Aorta (tissue), 5 donors: ENCODE measurements at regions not wholly inside any gene's neighbourhood (a gene's known extent, or its start where the extent isn't known, plus 50 kb on each side); places are given as distances from the start of the nearest gene placed in this dataset.

ENCODE experiments used
- ATAC-seq: fragments of 200-7000 bp; cut with Tn5 transposase; one replicate; pipeline ENCODE4 v1.9.1; 2022; ENCODE audit warnings: moderate library complexity; ENCODE audit not compliant: low FRiP score
- DNase-seq, 2 donors: peaks; one replicate each; pipeline ENCODE4 v3.0.0-alpha.2; 2020
- H3K27ac ChIP-seq, 2 donors: one replicate each; pipeline ENCODE4 v1.5.1; 2013; ENCODE audit warnings: low read length in 2 of 2, mild to moderate bottlenecking in 2 of 2, moderate library complexity in 2 of 2, control low read depth in 1 of 2, inconsistent platforms in 1 of 2, low read depth in 1 of 2
- H3K27me3 ChIP-seq, 2 donors: one replicate each; pipeline ENCODE4 v1.6.1; 2013; ENCODE audit warnings: control low read depth in 1 of 2, low read length in 1 of 2, mild to moderate bottlenecking in 1 of 2, moderate library complexity in 1 of 2; ENCODE audit not compliant: insufficient read depth in 2 of 2, control insufficient read depth in 1 of 2
- H3K36me3 ChIP-seq, 2 donors: one replicate each; pipeline ENCODE4 v1.6.1; 2013; ENCODE audit warnings: control low read depth in 1 of 2, low read length in 1 of 2, mild to moderate bottlenecking in 1 of 2; ENCODE audit not compliant: insufficient read depth in 2 of 2, control insufficient read depth in 1 of 2
- H3K4me1 ChIP-seq, 2 donors: one replicate each; pipeline ENCODE4 v1.6.1; 2013; ENCODE audit warnings: low read length in 2 of 2, control low read depth in 1 of 2, mild to moderate bottlenecking in 1 of 2, moderate library complexity in 1 of 2; ENCODE audit not compliant: insufficient read depth in 2 of 2, control insufficient read depth in 1 of 2
- H3K4me3 ChIP-seq, 2 donors: one replicate each; pipeline ENCODE4 v1.5.1; 2013; ENCODE audit warnings: low read length in 2 of 2, control low read depth in 1 of 2, mild to moderate bottlenecking in 1 of 2
- H3K9me3 ChIP-seq: one replicate; pipeline ENCODE4 v1.6.1; 2013; ENCODE audit warnings: mild to moderate bottlenecking, low read length; ENCODE audit not compliant: control insufficient read depth
- WGBS, 2 donors: extraction: QIAGEN DNeasy Blood & Tissue Kit; methylation state at CpG; one replicate each; pipeline ENCODE4 v1.1.7; 2013; 5-methylcytosine and 5-hydroxymethylcytosine counted together
- intact Hi-C, 2 donors: fragments of 100-400 bp; cut with DNase I; formaldehyde crosslinking; loops; one replicate each; pipeline versions ENCODE4 v1.14.2 to v1.15.0; 2022
- donor health status: healthy with polysubstance abuse.
- donor health status: Bipolar disorder and iron deficiency.
- donor health status: DM: no; HTN: no; CAD: no.
- donor health status: DM: no; HTN: no; CAD: no.
- donor health status: DM: yes; HTN: yes; CAD: no.

DNA sequence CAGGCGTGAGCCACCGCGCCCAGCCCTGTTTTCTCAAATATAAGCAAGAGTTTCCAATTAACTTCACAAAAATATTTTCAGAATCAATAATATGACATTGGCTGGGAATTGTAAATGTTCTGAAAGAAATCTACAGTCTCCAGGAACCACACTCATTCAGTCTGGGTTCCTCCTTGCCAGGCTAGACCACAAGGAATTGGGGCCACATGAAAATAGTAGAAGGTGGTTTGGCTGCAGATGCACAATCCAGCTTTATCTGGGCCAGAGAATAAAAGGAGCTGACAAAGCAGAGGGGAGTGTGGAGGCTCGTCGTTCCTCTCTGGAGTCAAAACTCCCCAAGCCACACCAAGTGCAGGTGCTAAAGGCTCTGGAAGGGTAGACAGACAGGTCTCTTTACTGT is 92.0 kb upstream of the OSMR start:
- 73 to 87% methylated on average over 5 of the region's 5 CpGs for WGBS, 2 donors
- H3K4me3 ChIP-seq, result no peak overlapping the region
- H3K4me1 ChIP-seq, result no peaks in the 10 kb centered on the region
- intact Hi-C loops, result no loop called here
- H3K27me3 ChIP-seq, result no peaks in the 10 kb centered on the region
- DNase-seq, result no peak
- no peak overlapping the region for H3K27ac ChIP-seq
- H3K36me3 ChIP-seq, result no peaks in the 10 kb centered on the region
- no peak for ATAC-seq
- H3K9me3 ChIP-seq, result no peaks in the 10 kb centered on the region

- WGBS, 2 donors, result 70 to 74% methylated on average over 2 of the region's 2 CpGs
- no peaks in the 10 kb centered on the region for H3K36me3 ChIP-seq
- no peak overlapping the region for H3K4me3 ChIP-seq
- no peaks in the 10 kb centered on the region for H3K27me3 ChIP-seq
- no peaks in the 10 kb centered on the region for H3K9me3 ChIP-seq
- DNase-seq (no peak), ATAC-seq (no peak)
- intact Hi-C loops, result no loop called here
- no peaks in the 10 kb centered on the region for H3K4me1 ChIP-seq
- H3K27ac ChIP-seq, result no peak overlapping the region
Measured at GRCh38 chr5:38755181-38755580, 90.6 kb upstream of the OSMR start.

GRCh38 chr5:38756068-38756467 is 89.7 kb upstream of the OSMR start:
- DNase-seq (no peak), ATAC-seq (no peak)
- Histone ChIP-seq H3K4me1 (no peaks in the 10 kb centered on the region), H3K9me3 (no peaks in the 10 kb centered on the region), H3K27me3 (no peaks in the 10 kb centered on the region), H3K4me3 (no peak overlapping the region), H3K27ac (no peak overlapping the region), H3K36me3 (no peaks in the 10 kb centered on the region)
- intact Hi-C loops, result no loop called here
- WGBS, 2 donors, result 82 to 98% methylated on average over 3 of the region's 3 CpGs

DNA sequence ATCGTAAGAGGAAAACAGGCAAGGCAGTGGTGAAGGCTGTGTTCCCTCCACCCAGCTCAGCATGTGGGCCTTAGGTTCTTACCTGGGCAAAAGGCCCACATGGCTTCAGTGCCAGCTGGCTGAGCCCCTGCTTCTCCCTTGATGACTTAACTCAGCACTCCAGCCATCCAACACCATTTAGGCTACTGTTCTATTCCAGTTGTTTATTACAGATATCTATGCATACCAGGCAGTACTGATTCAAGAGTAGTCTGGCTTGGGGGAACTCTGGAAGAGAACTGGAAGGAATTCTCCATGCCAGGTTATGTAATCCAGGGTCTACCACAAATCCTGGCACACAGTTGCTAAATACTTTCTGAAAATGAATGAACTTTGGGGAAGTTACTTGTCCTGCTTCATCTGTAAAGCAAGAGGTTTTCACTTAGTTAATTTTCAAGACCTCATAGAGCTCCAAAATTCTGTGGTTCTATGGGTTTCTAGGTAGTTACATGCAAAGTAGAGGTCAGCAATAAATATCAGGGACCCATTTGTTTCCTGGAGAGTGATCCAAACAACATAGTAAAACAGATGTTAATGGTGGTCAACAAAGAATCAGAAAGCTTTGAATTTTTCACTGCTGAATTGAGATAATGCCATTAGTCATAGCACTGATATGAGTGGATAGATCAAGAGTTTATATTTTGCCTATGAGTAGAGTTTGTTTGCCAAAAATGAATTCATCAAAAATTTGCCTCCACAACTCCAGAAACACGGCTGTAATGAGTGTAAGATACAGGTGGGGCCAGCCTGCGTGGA is 88.2 kb upstream of the OSMR start:
- no peaks in the 10 kb centered on the region for H3K36me3 ChIP-seq
- H3K27ac ChIP-seq, result no peak overlapping the region
- no peaks in the 10 kb centered on the region for H3K27me3 ChIP-seq
- no peak overlapping the region for H3K4me3 ChIP-seq
- H3K9me3 ChIP-seq, result no peaks in the 10 kb centered on the region
- no peak for ATAC-seq
- no peaks in the 10 kb centered on the region for H3K4me1 ChIP-seq
- 73 to 74% methylated on average over 3 of the region's 3 CpGs for WGBS, 2 donors
- no peak for DNase-seq
- intact Hi-C loops, result no loop called here

DNA sequence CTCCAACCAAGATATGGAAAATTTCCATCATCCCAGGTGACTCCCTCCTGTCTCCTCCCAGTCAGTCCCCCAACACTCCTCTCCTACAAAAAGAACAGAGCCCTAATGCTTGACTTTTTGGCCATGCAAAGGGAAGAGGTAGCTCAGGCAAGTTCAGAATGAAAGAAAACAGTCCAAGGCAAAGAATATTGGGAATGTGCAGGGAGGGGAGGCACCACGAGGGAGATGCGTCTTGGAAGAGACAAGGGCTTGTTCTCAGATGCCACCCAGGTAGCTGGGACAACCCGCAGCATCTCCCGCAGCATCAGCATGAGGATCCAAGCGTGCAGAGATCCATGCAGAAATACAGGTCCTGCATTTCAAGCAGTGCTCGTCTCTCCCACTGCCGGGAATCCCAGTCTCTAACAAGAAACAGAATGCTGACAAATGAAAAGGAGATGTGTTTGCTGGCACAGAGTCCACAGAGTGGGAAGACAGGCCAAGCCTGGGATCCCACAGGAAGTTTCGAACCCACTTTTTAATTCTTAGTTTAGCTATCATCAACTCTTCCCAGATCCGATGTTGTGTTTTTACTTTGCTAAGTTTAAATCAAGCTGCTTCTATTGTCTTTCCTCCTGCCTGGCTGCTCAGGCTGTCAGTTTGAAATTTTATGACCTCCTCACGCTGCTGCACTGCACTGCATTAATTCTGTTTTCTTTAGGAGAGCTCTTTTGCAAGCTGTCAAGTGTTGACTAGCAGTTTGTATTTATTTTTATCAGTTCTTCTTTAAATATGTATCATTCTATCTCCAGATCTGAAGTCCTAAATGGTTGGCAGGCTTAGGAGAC is 86.8 kb upstream of the OSMR start:
- WGBS, 2 donors, result 47 to 53% methylated on average over 10 of the region's 10 CpGs
- no peak for DNase-seq
- ATAC-seq, result no peak
- no peaks in the 10 kb centered on the region for H3K36me3 ChIP-seq
- intact Hi-C loops, result no loop called here
- H3K27ac ChIP-seq, result no peak overlapping the region
- no peaks in the 10 kb centered on the region for H3K9me3 ChIP-seq
- H3K4me1 ChIP-seq, result no peaks in the 10 kb centered on the region
- H3K4me3 ChIP-seq, result no peak overlapping the region
- no peaks in the 10 kb centered on the region for H3K27me3 ChIP-seq

DNA sequence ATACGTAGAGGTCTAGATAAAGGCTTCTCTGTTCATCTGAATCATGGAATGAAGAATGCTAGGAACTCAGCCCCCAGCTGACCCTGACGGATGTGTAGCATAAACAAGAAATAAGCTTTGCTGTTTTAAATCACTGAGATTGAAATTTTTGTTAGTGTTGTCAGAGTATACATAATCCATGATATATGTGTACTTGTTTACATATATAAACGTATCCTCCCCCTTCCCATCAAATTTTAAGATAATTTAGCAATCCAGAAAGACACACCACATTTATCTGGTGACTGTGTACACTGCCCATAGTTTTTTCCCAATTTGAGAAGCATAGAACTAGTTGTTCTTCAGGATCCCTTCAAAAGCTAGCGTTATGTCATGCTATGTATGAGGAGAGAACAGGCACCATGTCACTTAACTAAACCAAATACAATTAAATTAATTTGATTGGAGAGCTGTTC is 80.8 kb upstream of the OSMR start:
- WGBS, 2 donors, result 71 to 72% methylated on average over 4 of the region's 4 CpGs

GRCh38 chr5:38765399-38765861 is 80.4 kb upstream of the OSMR start:
- 8 to 11% methylated on average over 5 of the region's 5 CpGs for WGBS, 2 donors
- DNase-seq, result no peak

More for the DNA sequence above, 80.8 kb upstream of the OSMR start:
- Histone ChIP-seq H3K4me3 (no peak overlapping the region), H3K9me3 (no peaks in the 10 kb centered on the region), H3K4me1 (peaks cover 0 to 10% of the 10 kb centered on the region in 2 donors), H3K27ac (no peak overlapping the region), H3K36me3 (no peaks in the 10 kb centered on the region), H3K27me3 (no peaks in the 10 kb centered on the region)
- ATAC-seq (no peak), DNase-seq (no peak)
- intact Hi-C loops, result no loop called here

DNA sequence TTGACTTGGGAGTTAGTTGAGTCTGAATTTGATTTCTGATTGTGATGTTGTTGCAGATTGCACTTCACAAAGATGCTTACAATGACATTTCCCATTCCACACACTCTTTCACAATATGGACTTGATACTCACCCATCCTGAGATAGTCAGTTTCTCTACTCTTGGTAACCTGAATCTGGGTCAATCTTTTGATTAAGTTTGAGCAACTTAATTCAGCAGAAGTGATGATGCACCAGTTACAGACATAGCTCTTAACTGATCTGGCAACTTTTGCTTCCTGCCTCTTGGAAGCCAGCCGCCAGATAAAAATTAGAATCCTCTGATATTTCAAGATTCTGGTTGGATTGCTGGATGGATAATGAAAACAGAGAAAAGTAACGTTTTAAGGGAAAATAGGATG is 79.7 kb upstream of the OSMR start:
- no peak overlapping the region for H3K4me3 ChIP-seq
- DNase-seq (no peak), ATAC-seq (no peak)
- intact Hi-C loops, result no loop called here
- no peaks in the 10 kb centered on the region for H3K36me3 ChIP-seq
- H3K4me1 ChIP-seq, result peaks cover 0 to 10% of the 10 kb centered on the region in 2 donors
- 57 to 62% methylated on average over 2 of the region's 2 CpGs for WGBS, 2 donors
- no peaks in the 10 kb centered on the region for H3K27me3 ChIP-seq
- H3K9me3 ChIP-seq, result no peaks in the 10 kb centered on the region
- no peak overlapping the region for H3K27ac ChIP-seq

More at GRCh38 chr5:38765399-38765861, 80.4 kb upstream of the OSMR start:
- no peak overlapping the region for H3K27ac ChIP-seq
- no peaks in the 10 kb centered on the region for H3K27me3 ChIP-seq
- no peaks in the 10 kb centered on the region for H3K9me3 ChIP-seq
- intact Hi-C loops, result no loop called here
- H3K4me3 ChIP-seq, result no peak overlapping the region
- no peak for ATAC-seq
- H3K4me1 ChIP-seq, result peaks cover 0 to 10% of the 10 kb centered on the region in 2 donors
- H3K36me3 ChIP-seq, result no peaks in the 10 kb centered on the region
